ENCODE measurements at regions not wholly inside any gene's neighbourhood (a gene's known extent, or its start where the extent isn't known, plus 50 kb on each side); places are given as distances from the start of the nearest gene placed in this dataset.

- TF ChIP-seq CTCF (conservative IDR thresholded peaks at IDR 0.05; ENCODE audit: low read depth, low read length) (no peak), EZH2phosphoT487 (IDR thresholded peaks at IDR 0.05; ENCODE audit: borderline replicate concordance, low read length) (no peak)
These were observed 230.1 kb downstream of the SAMD5 start for GRCh38 chr6:147738516-147739162.

Measured in PC-3 (cell line).